Esophagus (tissue), 2 donors: ENCODE measurements at regions not wholly inside any gene's neighbourhood (a gene's known extent, or its start where the extent isn't known, plus 50 kb on each side); places are given as distances from the start of the nearest gene placed in this dataset.

Experiments used
- H3K27ac ChIP-seq, 2 donors: one replicate each; pipeline ENCODE4 v1.5.1; 2013; ENCODE audit warnings: low read depth in 2 of 2, mild to moderate bottlenecking in 2 of 2, inconsistent platforms in 1 of 2, low read length in 1 of 2, moderate library complexity in 1 of 2
- H3K27me3 ChIP-seq, 2 donors: one replicate each; pipeline ENCODE4 v1.6.1; 2013; ENCODE audit warnings: low read length in 2 of 2, control low read depth in 1 of 2, mild to moderate bottlenecking in 1 of 2; ENCODE audit not compliant: insufficient read depth in 2 of 2, control insufficient read depth in 1 of 2
- H3K36me3 ChIP-seq, 2 donors: one replicate each; pipeline ENCODE4 v1.6.1; 2013; ENCODE audit warnings: low read length in 1 of 2; ENCODE audit not compliant: control insufficient read depth in 2 of 2, insufficient read depth in 2 of 2
- H3K4me1 ChIP-seq, 2 donors: one replicate each; pipeline ENCODE4 v1.6.1; 2013; ENCODE audit warnings: low read length in 1 of 2; ENCODE audit not compliant: control insufficient read depth in 2 of 2, insufficient read depth in 2 of 2
- H3K4me3 ChIP-seq, 2 donors: one replicate each; pipeline ENCODE4 v1.5.1; 2013; ENCODE audit warnings: low read length in 2 of 2, mild to moderate bottlenecking in 2 of 2, low read depth in 1 of 2, moderate library complexity in 1 of 2
- H3K9me3 ChIP-seq, 2 donors: one replicate each; pipeline ENCODE4 v1.6.1; 2013; ENCODE audit warnings: mild to moderate bottlenecking in 2 of 2, low read depth in 1 of 2, low read length in 1 of 2, moderate library complexity in 1 of 2; ENCODE audit not compliant: control insufficient read depth in 2 of 2, insufficient read depth in 1 of 2
- WGBS, 2 donors: extraction: QIAGEN DNeasy Blood & Tissue Kit; methylation state at CpG; one replicate each; pipeline ENCODE4 v1.1.7; 2013; 5-methylcytosine and 5-hydroxymethylcytosine counted together
- donor health status: healthy with polysubstance abuse.
- donor health status: Bipolar disorder and iron deficiency.

GRCh38 chr17:79423811-79424465 lies 186.9 kb downstream of the RBFOX3 start:
- Histone ChIP-seq H3K4me1 (no peaks in the 10 kb centered on the region), H3K36me3 (no peaks in the 10 kb centered on the region), H3K4me3 (no peak overlapping the region), H3K9me3 (no peaks in the 10 kb centered on the region), H3K27me3 (no peaks in the 10 kb centered on the region), H3K27ac (no peak overlapping the region)
- 79% methylated on average over 18 of the region's 18 CpGs for WGBS, 2 donors

GRCh38 chr17:79422236-79422635 lies 188.6 kb downstream of the RBFOX3 start:
- Histone ChIP-seq H3K9me3 (no peaks in the 10 kb centered on the region), H3K4me1 (no peaks in the 10 kb centered on the region), H3K27me3 (no peaks in the 10 kb centered on the region), H3K27ac (no peak overlapping the region), H3K4me3 (no peak overlapping the region), H3K36me3 (no peaks in the 10 kb centered on the region)
- 65 to 66% methylated on average over 12 to 15 of the region's 15 CpGs for WGBS, 2 donors

- Histone ChIP-seq H3K9me3 (no peaks in the 10 kb centered on the region), H3K4me1 (no peaks in the 10 kb centered on the region), H3K36me3 (no peaks in the 10 kb centered on the region), H3K4me3 (no peak overlapping the region), H3K27me3 (peaks cover 0 to 1% of the 10 kb centered on the region in 2 donors), H3K27ac (no peak overlapping the region)
- WGBS, 2 donors: 47 to 52% methylated on average over 19 of the region's 19 CpGs
Measured at GRCh38 chr17:79420318-79421243, 190.3 kb downstream of the RBFOX3 start.

GRCh38 chr17:79417476-79417988 lies 193.3 kb downstream of the RBFOX3 start:
- Histone ChIP-seq H3K27me3 (peaks cover 0 to 6% of the 10 kb centered on the region in 2 donors), H3K9me3 (no peaks in the 10 kb centered on the region), H3K27ac (no peak overlapping the region), H3K36me3 (no peaks in the 10 kb centered on the region), H3K4me1 (no peaks in the 10 kb centered on the region), H3K4me3 (no peak overlapping the region)
- 82 to 86% methylated on average over 14 of the region's 14 CpGs for WGBS, 2 donors

GRCh38 chr17:79415909-79416308 lies 194.9 kb downstream of the RBFOX3 start:
- H3K27ac ChIP-seq: no peak overlapping the region
- H3K4me3 ChIP-seq: no peak overlapping the region
- peaks cover 0 to 6% of the 10 kb centered on the region in 2 donors for H3K27me3 ChIP-seq
- H3K36me3 ChIP-seq: no peaks in the 10 kb centered on the region
- no peaks in the 10 kb centered on the region for H3K4me1 ChIP-seq
- WGBS, 2 donors: 73 to 75% methylated on average over 9 of the region's 9 CpGs
- H3K9me3 ChIP-seq: no peaks in the 10 kb centered on the region

GRCh38 chr17:79415365-79415764 lies 195.5 kb downstream of the RBFOX3 start:
- WGBS, 2 donors: 38 to 42% methylated on average over 13 of the region's 13 CpGs

GRCh38 chr17:79414793-79415211 lies 196.0 kb downstream of the RBFOX3 start:
- peaks cover 0 to 6% of the 10 kb centered on the region in 2 donors for H3K27me3 ChIP-seq

More at GRCh38 chr17:79415365-79415764, 195.5 kb downstream of the RBFOX3 start:
- Histone ChIP-seq H3K36me3 (no peaks in the 10 kb centered on the region), H3K4me1 (no peaks in the 10 kb centered on the region), H3K27ac (no peak overlapping the region), H3K4me3 (no peak overlapping the region), H3K27me3 (peaks cover 0 to 6% of the 10 kb centered on the region in 2 donors), H3K9me3 (no peaks in the 10 kb centered on the region)

GRCh38 chr17:79414063-79414792 lies 196.6 kb downstream of the RBFOX3 start:
- H3K27me3 ChIP-seq: peaks cover 0 to 6% of the 10 kb centered on the region in 2 donors
- no peaks in the 10 kb centered on the region for H3K36me3 ChIP-seq
- H3K9me3 ChIP-seq: no peaks in the 10 kb centered on the region
- no peaks in the 10 kb centered on the region for H3K4me1 ChIP-seq
- 45 to 51% methylated on average over 21 of the region's 21 CpGs for WGBS, 2 donors
- no peak overlapping the region for H3K27ac ChIP-seq
- no peak overlapping the region for H3K4me3 ChIP-seq

More at GRCh38 chr17:79414793-79415211, 196.0 kb downstream of the RBFOX3 start:
- no peaks in the 10 kb centered on the region for H3K9me3 ChIP-seq
- no peak overlapping the region for H3K4me3 ChIP-seq
- no peaks in the 10 kb centered on the region for H3K4me1 ChIP-seq
- H3K27ac ChIP-seq: no peak overlapping the region
- WGBS, 2 donors: 42 to 46% methylated on average over 16 of the region's 16 CpGs
- H3K36me3 ChIP-seq: no peaks in the 10 kb centered on the region

GRCh38 chr17:79413611-79414010 lies 197.2 kb downstream of the RBFOX3 start:
- Histone ChIP-seq H3K27ac (no peak overlapping the region), H3K4me1 (no peaks in the 10 kb centered on the region), H3K36me3 (no peaks in the 10 kb centered on the region), H3K27me3 (peaks cover 0 to 6% of the 10 kb centered on the region in 2 donors), H3K9me3 (no peaks in the 10 kb centered on the region), H3K4me3 (no peak overlapping the region)
- WGBS, 2 donors: 32 to 39% methylated on average over 8 to 11 of the region's 11 CpGs
